Activated CD8-positive, alpha-beta memory T cell treated with anti-CD3 and anti-CD28 coated beads, Interleukin-2, amount 50 U/mL, for 4 hours (primary cell): ENCODE measurements at regions not wholly inside any gene's neighbourhood (a gene's known extent, or its start where the extent isn't known, plus 50 kb on each side); places are given as distances from the start of the nearest gene placed in this dataset.
"Not testable (repeated sequence)": the region's sequence is repeated elsewhere in the genome, so short reads cannot be mapped to it uniquely, and the experiment has no call there.

Source experiments
- DNase-seq: peaks from one replicate; pipeline ENCODE4 v3.0.0-alpha.2; 2020

GRCh38 chr12:9364224-9365176, 156.3 kb upstream of the PZP start:
- DNase-seq: no peak

- no peak for DNase-seq
These were observed 154.9 kb upstream of the PZP start for GRCh38 chr12:9363145-9363544.

- DNase-seq: no peak
These were observed 153.7 kb upstream of the PZP start for GRCh38 chr12:9361879-9362326.

- DNase-seq: not testable (repeated sequence)
These were observed 146.0 kb upstream of the PZP start for GRCh38 chr12:9354009-9354754.

- no peak for DNase-seq
These were observed 142.9 kb upstream of the PZP start for GRCh38 chr12:9351136-9351535.

GRCh38 chr12:9349888-9350885, 142.0 kb upstream of the PZP start:
- DNase-seq: no peak

- DNase-seq: no peak
These were observed 140.8 kb upstream of the PZP start for GRCh38 chr12:9348906-9349518.

- no peak for DNase-seq
These were observed 139.3 kb upstream of the PZP start for GRCh38 chr12:9347328-9348127.

GRCh38 chr12:9346866-9347327, 138.7 kb upstream of the PZP start:
- DNase-seq: no peak

- no peak for DNase-seq
These were observed 137.0 kb upstream of the PZP start for GRCh38 chr12:9345171-9345570.

GRCh38 chr12:9344541-9344940, 136.3 kb upstream of the PZP start:
- no peak for DNase-seq

GRCh38 chr12:9343731-9344130, 135.5 kb upstream of the PZP start:
- no peak for DNase-seq

- DNase-seq: no peak
These were observed 134.6 kb upstream of the PZP start for GRCh38 chr12:9342614-9343353.

GRCh38 chr12:9341260-9341585, 133.0 kb upstream of the PZP start:
- DNase-seq: no peak

GRCh38 chr12:9340422-9341259, 132.4 kb upstream of the PZP start:
- DNase-seq: no peak

- no peak for DNase-seq
These were observed 129.5 kb upstream of the PZP start for GRCh38 chr12:9337656-9338055.

GRCh38 chr12:9336375-9337011, 128.3 kb upstream of the PZP start:
- not testable (repeated sequence) for DNase-seq

GRCh38 chr12:9335867-9336266, 127.7 kb upstream of the PZP start:
- no peak for DNase-seq

- DNase-seq: no peak
These were observed 126.8 kb upstream of the PZP start for GRCh38 chr12:9334964-9335363.
